NCI-H748 (cell line): ENCODE measurements at regions not wholly inside any gene's neighbourhood (a gene's known extent, or its start where the extent isn't known, plus 50 kb on each side); places are given as distances from the start of the nearest gene placed in this dataset.
A peak's percentile ranks its signal among the peaks of the same experiment; 100 is the strongest.

Experiments used
- DNase-seq: peaks from one replicate; lab custom pipeline; 2025; ENCODE audit not compliant: unreplicated experiment; lab: John Stamatoyannopoulos, UW

- peak; percentile 20 for DNase-seq
These were observed 1170.0 kb upstream of the MIR17HG start for GRCh38 chr13:90177512-90177911.

GRCh38 chr13:90184355-90184754, 1163.1 kb upstream of the MIR17HG start:
- DNase-seq, result no peak

- DNase-seq, result no peak
These were observed 1161.8 kb upstream of the MIR17HG start for GRCh38 chr13:90185734-90186133.

- no peak for DNase-seq
These were observed 1159.8 kb upstream of the MIR17HG start for GRCh38 chr13:90187478-90188350.

GRCh38 chr13:90188351-90188636, 1159.2 kb upstream of the MIR17HG start:
- DNase-seq, result no peak

- DNase-seq, result no peak
These were observed 1149.8 kb upstream of the MIR17HG start for GRCh38 chr13:90197722-90198121.

GRCh38 chr13:90201202-90201601, 1146.3 kb upstream of the MIR17HG start:
- DNase-seq, result no peak

- DNase-seq, result no peak
These were observed 1145.6 kb upstream of the MIR17HG start for GRCh38 chr13:90201676-90202460.

GRCh38 chr13:90205081-90205480, 1142.4 kb upstream of the MIR17HG start:
- DNase-seq, result no peak

- DNase-seq, result no peak
These were observed 1141.6 kb upstream of the MIR17HG start for GRCh38 chr13:90205911-90206310.

GRCh38 chr13:90217275-90217674, 1130.2 kb upstream of the MIR17HG start:
- DNase-seq, result no peak

GRCh38 chr13:90222758-90223157, 1124.7 kb upstream of the MIR17HG start:
- no peak for DNase-seq

GRCh38 chr13:90230311-90230710, 1117.2 kb upstream of the MIR17HG start:
- no peak for DNase-seq

- no peak for DNase-seq
These were observed 1115.2 kb upstream of the MIR17HG start for GRCh38 chr13:90232291-90232690.

- no peak for DNase-seq
These were observed 1113.4 kb upstream of the MIR17HG start for GRCh38 chr13:90233933-90234672.

GRCh38 chr13:90237852-90238251, 1109.6 kb upstream of the MIR17HG start:
- no peak for DNase-seq

GRCh38 chr13:90238413-90238812, 1109.1 kb upstream of the MIR17HG start:
- DNase-seq, result no peak

- no peak for DNase-seq
These were observed 1108.4 kb upstream of the MIR17HG start for GRCh38 chr13:90239130-90239529.

GRCh38 chr13:90246005-90246404, 1101.5 kb upstream of the MIR17HG start:
- DNase-seq, result no peak

- no peak for DNase-seq
These were observed 1100.7 kb upstream of the MIR17HG start for GRCh38 chr13:90246687-90247345.

GRCh38 chr13:90253806-90254205, 1093.7 kb upstream of the MIR17HG start:
- no peak for DNase-seq
